CD4-positive, alpha-beta T cell treated with Interleukin-1 beta for 1 hour (primary cell): ENCODE measurements at regions not wholly inside any gene's neighbourhood (a gene's known extent, or its start where the extent isn't known, plus 50 kb on each side); places are given as distances from the start of the nearest gene placed in this dataset.
"Not testable (repeated sequence)": the region's sequence is repeated elsewhere in the genome, so short reads cannot be mapped to it uniquely, and the experiment has no call there.

ENCODE experiments used
- DNase-seq, 2 donors: peaks; one replicate each; pipeline ENCODE4 v3.0.0-alpha.2; 2020 to 2022

DNA sequence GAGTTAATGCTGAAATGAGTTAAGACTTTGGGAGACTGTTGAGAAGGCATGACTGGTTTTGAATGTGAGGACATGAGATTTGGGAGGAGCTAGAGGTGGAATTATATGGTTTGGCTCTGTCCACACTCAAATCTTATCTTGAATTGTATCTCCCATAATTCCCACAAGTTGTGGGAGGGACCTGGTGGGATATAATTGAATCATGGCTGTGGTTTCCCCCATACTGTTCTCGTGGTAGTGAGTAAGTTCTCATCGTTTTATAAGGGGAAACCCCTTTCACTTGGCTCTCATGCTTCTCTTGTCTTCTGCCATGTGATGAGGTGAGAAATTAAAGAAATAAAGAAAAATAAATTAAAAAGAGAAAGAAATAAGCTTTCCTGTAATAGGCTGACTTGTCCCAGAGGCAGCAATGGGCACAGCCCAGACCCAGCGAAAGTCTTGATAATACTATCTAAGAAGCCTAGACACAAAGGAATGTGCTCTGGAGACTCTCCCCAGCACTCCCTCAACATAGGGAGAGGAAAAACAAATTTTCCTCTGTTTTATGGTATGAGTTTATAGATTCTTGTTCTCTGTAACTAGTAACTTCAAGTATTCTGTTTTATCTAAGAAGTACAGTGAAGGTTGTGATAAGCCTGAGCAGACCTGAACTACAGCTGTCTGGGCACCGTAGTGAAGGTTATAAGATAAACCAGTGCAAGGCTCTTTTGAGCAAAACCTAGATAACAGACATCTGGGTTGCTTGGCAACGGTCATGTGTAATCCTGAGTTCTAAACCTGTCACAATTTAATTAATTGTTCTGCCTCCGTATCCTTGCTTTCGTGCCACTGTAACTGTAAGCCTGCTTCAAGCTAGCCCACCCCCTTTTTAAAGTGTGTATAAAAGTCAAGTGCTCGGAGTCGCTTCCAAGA, 88.9 kb upstream of the ECI2 start:
- DNase-seq, result no peak

DNA sequence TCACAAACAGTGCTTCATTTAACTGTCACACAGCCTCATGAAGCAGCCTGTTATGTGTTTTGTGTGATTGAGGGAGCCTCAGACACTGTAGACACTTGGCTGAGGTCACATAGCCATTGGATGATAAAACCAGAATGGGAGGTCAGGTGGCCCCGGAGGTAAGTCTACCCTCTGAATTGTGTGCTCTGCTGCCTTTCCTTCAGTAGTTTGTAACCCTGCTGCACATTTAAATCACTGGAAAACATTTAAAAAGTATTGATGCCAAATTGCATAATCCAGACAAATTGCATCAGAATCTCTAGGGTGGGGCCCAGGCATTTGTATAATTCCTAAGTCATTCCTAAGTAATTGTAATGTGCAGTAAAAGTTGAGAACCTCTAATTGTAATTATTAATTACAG, 85.2 kb upstream of the ECI2 start:
- DNase-seq, result no peak

DNA sequence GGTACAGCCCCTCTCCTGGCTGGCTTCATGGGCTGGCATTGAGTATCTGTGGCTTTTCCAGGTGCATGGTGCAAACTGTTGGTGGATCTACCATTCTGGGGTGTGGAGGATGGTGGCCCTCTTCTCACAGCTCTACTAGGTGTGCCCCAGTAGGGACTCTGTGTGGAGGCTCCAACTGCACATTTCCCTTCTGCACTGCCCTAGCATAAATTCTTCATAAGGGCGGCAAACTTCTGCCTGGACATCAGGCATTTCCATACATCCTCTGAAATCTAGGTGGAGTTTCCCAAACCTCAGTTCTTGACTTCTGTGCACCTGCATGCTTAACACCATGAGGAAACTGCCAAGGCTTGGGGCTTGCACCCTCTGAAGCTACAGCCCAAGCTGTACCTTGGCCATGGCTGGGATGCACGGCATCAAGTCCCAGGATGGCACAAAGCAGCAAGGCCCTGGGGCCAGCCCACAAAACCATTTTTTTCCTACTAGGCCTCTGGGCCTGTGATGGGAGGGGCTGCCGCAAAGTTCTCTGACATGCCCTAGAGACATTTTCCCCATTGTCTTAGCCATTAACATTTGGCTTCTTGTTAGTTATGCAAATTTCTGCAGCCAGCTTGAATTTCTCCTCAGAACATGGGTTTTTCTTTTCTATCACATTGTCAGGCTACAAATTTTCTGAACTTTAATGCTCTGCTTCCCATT, 83.4 kb upstream of the ECI2 start:
- not testable (repeated sequence) for DNase-seq

DNA sequence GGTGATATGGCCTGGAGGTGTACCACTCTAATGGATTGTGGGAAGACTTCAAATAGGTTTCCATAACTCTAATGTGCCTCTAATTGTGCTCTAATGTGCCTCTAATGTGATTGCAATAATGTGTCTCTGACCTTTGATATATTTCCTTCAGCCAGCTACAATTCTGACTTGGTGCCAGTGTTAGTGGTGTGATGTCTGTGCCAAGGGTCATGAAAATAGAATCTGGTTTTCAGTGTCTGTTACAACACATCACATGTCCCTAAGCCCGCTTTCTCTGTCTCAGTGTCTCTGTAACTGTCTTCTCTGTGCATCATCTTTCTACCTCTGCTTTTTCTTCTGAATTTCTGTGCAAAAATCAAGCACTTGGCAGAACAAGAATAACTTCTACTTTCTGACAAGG, 77.2 kb upstream of the ECI2 start:
- no peak for DNase-seq

DNA sequence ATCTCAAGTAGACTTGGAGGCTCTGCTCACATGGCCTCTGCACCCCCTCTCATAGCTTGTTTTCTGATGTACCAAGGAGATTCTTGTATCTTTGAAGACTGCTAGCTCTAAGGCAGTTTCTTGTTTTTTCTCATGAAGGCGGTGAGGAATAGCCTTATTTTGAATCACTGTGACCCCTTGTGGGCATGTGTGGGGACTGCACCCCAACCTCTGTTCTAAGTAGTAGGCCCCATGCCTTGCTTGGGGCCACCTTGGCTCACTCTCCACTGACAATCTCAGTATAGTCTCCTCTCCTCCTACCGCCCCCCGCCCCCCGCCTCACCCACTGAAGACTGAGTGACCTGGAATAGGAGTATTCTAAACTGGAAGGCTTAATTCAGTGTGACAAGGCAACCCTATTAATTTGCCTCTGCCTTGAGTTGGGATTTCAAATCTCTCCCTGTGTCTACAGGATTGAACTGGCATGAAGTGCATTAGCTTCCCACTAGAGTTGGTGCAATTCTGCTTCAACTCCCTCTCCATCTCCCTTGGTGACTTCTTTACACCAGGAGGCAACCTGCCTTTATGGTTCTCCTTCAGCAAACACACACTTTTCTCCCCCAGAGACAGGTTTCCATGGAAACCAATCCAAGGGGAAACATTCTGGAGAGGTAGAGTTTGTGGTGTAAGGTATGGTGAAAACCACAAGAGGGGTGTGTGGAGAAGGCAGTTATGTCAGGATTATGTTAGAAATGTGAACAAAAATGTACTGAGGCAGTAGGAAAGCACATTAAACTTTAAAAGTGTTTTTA, 75.4 kb upstream of the ECI2 start:
- peak; percentile 46 to 53 for DNase-seq

DNA sequence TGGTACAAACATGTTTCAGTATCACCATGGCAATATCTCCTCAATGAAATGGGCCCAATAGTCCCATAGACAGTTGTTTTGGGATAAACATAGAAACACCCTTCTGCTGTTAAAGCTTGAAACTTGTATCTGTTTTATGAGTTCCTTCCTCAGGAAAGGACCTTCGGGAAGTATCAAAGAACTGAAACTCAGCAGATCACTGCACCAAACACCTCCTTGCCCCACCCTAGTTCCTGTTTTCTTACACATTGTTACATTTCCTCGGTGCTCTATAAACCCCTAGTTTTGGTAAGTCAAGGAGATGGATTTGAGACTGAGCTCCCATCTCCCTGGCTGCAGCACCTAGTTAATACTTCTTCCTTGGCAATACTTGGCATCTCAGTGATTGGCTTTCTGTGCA, 73.8 kb upstream of the ECI2 start:
- no peak for DNase-seq

DNA sequence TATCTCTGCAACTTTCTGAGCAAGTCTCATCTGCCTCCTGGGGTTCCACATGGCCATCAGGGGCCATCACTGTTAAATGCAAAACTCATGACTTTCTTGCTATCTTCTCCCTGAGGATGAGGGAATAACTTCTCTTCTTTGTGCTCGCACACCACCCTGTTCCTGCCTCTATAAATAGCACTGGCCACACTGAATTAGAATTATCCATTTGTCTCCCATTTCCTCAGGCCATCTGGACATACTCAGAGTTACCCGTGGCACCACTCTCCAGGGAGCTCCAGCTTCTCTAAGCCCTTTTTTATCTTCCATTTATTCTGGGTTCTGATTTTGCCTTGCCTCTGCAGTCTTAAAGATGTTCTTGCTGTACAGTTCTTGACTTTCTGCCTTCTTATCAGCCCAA, 72.8 kb upstream of the ECI2 start:
- no peak for DNase-seq

DNA sequence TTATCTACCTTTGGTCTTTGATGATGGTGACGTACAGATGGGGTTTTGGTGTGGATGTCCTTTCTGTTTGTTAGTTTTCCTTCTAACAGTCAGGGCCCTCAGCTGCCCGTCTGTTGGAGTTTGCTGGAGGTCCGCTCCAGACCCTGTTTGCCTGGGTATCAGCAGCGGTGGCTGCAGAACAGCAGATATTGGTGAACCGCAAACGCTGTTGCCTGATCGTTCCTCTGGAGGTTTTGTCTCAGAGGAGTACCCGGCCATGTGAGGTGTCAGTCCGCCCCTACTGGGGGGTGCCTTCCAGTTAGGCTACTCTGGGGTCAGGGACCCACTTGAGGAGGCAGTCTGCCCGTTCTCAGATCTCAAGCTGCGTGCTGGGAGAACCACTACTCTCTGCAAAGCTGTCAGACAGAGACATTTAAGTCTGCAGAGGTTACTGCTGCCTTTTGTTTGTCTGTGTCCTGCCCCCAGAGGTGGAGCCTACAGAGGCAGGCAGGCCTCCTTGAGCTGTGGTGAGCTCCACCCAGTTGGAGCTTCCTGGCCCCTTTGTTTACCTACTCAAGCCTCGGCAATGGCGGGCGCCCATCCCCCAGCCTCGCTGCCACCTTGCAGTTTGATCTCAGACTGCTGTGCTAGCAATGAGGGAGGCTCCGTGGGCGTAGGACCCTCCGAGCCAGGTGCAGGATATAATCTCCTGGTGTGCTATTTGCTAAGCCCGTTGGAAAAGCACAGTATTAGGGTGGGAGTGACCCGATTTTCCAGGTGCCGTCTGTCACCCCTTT, 68.5 kb upstream of the ECI2 start:
- not testable (repeated sequence) for DNase-seq

DNA sequence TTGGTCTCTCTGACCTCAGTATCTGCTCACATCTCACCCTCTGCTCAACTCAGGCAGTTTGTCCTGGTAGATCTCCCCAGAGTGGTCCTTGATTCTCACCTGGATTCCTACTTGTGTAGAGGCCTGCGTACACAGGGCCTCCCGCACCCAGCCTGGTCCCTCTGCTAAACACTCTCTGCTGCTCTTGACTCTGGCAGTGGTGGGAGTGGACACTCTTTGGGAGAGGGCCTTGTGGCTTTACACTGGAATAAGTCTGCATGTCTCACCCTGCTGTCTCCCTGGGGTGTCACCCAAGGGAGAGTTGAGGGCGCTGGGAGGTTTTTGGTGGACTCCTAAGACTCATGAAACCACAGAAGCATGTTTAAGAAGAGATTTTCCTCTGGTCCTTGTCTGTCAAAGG, 57.3 kb upstream of the ECI2 start:
- DNase-seq, result no peak

DNA sequence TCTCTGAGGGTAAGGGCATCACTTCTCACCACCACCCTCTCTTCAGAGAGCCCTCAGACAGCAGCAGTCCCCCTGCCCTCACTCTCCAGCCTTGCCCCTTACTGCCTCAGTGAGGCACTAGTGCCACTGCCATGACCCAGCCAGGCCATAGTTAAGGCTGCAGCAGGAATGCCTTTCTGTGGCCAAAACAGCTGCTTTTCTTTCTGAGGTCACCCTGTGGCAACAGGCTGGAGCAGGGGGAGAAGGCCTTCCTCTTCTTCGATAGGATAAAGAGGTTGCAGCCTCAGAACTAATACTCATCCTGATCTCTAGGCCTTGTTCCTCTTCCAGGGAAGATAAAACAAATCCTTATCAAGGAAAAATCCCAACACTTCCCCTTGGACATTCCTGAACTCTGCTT, 56.8 kb upstream of the ECI2 start:
- no peak for DNase-seq

DNA sequence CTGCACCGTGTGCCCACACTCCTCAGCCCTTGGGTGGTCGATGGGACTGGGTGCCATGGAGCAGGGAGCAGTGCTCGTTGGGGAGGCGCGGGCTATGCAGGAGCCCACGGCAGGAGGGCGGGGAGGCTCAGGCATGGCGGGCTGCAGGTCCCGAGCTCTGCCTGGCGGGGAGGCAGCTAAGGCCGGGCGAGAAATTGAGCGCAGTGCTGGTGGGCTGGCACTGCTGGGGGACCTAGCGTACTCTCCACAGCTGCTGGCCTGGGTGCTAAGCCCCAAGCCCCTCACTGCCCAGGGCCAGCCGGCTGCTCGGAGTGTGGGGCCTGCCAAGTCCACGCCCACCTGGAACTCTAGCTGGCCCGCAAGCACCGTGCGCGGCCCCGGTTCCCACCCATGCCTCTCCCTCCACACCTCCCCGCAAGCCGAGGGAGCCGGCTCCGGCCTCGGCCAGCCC, 55.9 kb upstream of the ECI2 start:
- no peak for DNase-seq

DNA sequence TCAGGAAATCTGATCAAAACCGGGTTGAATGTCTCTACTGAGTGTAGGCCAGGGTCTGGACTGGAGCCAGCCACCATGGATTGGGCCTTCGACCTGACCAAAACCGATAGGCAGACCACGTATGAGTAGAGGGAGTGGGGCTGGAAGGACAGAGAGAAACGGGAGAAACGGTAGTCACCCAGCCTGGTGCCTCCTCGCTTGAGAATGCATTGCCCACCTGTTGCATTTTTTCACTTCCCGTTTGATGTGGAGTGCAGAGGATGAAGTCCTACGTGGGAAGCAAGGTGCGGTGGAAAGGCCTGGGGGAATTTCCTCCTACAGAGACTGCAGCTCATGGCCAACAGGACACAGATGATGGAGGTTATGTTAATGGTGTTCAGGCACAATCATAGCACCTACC, 53.9 kb upstream of the ECI2 start:
- no peak for DNase-seq

DNA sequence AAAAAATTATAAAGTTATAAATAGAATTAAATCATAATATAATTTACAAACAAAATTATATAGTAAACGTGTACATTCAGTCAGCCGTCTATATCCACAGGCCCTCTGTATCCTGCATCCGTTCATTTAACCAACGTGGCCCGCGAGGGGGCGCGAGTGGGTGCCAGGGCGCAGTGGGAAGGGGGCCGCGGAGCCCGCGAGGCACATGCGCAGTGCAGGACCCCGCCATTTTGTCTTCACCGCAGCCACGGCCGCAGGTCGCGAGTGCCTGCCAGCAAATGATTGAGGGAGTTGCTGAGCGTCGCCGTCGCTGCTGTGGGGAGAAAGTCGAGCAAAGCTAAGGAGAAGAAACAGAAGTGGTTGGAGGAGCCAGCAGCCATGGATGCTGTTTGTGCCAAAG, 53.4 kb upstream of the ECI2 start:
- no peak for DNase-seq

DNA sequence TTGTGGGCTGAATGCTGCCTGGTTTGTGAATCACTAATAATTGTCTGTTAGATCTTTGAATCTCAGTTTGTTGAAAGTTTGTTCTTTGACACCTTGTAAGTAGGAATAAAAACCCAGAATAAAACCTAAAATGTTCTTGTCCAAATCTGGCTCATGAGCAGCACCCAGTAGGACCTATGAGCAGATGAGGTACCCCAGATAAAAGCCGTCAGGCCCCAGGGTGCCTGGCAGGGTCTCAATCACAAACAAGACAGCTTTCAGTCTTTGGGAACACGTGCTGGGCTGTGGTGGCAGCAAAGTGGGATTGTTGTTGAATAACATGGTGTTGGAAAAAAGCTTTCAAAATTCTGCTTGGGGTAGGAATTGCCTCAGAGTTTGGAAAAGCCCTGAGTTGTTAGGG, 52.1 kb upstream of the ECI2 start:
- DNase-seq, result no peak

DNA sequence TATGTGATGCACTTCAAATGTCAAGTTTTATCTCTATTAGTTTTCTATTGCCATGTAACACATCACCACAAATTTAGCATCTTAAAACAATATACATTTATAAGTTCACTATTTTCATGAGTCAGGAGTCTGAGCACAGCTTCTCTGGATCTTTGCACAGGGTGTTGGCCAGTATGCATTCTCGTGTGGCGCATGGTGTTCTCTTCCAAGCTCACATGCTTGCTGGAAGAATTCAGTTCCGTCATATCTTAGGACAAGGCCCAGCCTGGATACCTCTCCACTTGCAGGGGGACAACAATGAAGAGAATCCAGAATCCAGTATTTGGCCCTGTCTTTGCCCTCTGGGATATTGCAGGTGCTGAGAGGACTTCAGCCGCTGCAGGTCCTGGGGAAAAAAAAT, 51.0 kb upstream of the ECI2 start:
- DNase-seq, result no peak

DNA sequence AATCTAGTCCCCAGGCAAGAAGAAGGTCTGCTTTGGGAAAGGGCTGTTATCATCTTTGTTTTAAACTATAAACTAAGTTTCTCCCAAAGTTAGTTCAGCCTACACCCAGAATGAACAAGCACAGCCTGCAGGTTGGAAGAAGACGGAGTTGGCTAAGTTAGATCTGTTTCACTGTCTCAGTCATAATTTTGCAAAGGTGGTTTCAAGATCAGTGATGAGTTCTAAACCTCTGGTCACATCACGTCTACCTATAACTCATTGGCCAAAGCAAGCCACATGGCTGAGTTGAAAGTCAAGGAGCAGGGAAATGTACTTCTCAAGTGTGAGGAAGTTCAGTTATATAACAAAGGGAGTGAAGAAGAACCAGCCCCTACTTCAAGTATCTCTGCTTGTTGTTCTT, 50.5 kb upstream of the ECI2 start:
- DNase-seq, result no peak

DNA sequence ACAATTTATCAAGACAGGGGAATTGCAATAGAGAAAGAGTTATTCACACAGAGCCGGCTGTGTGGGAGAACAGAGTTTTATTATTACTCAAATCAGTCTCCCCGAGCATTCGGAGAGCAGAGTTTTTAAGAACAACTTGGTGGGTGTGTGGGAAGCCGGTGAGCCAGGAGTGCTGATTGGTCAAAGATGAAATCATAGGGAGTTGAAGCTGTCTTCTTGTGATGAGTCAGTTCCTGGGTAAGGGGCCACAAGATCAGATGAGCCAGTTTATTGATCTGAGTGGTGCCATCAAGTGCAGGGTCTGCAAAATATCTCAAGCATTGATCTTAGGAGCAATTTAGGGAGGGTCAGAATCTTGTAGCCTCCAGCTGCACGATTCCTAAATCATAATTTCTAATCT, 50.0 kb upstream of the ECI2 start:
- no peak for DNase-seq
